Cardiac muscle cell (in vitro differentiated cells and primary cell): ENCODE measurements at regions not wholly inside any gene's neighbourhood (a gene's known extent, or its start where the extent isn't known, plus 50 kb on each side); places are given as distances from the start of the nearest gene placed in this dataset.

ENCODE experiments used
- DNase-seq, 2 donors: peaks; one replicate each; pipeline versions ENCODE4 v3.0.0 to v3.0.0-alpha.2; 2010 to 2017; ENCODE audit warnings: low read depth in 1 of 2, low spot score in 1 of 2
- H3K27ac ChIP-seq: fragments of 200-600 bp; sonication (generic); 2 replicates; pipeline ENCODE4 v1.5.1; 2016
- H3K27me3 ChIP-seq: fragments of 200-600 bp; sonication (generic); 2 replicates; pipeline ENCODE4 v1.6.0; 2016; ENCODE audit warnings: control low read depth
- H3K36me3 ChIP-seq: fragments of 200-600 bp; sonication (generic); 2 replicates; pipeline ENCODE4 v1.5.1; 2016; ENCODE audit warnings: control low read depth
- H3K4me1 ChIP-seq: fragments of 200-600 bp; sonication (generic); 2 replicates; pipeline ENCODE4 v1.8.1; 2017; ENCODE audit warnings: low read depth, mild to moderate bottlenecking, mixed run types
- H3K4me3 ChIP-seq: fragments of 200-600 bp; sonication (generic); 2 replicates; pipeline ENCODE4 v1.5.1; 2016; ENCODE audit warnings: mild to moderate bottlenecking
- H3K9me3 ChIP-seq: fragments of 200-600 bp; sonication (generic); 2 replicates; pipeline ENCODE4 v1.5.1; 2017; ENCODE audit warnings: low read depth, mild to moderate bottlenecking, control low read depth
- CTCF ChIP-seq: IDR thresholded peaks from 2 replicates; pipeline ENCODE4 v1.5.1; 2012; ENCODE audit warnings: low read depth, mild to moderate bottlenecking, low read length

GRCh38 chr11:15590132-15590531, 475.4 kb downstream of the INSC start:
- H3K27me3 ChIP-seq: no peaks in the 10 kb centered on the region
- no peak for TF ChIP-seq CTCF

GRCh38 chr11:15591112-15591537, 476.4 kb downstream of the INSC start:
- Histone ChIP-seq H3K9me3 (no peaks in the 10 kb centered on the region), H3K36me3 (no peaks in the 10 kb centered on the region), H3K4me1 (no peaks in the 10 kb centered on the region), H3K27ac (no peak overlapping the region), H3K4me3 (no peak overlapping the region), H3K27me3 (no peaks in the 10 kb centered on the region)
- no peak for TF ChIP-seq CTCF
- no peak for DNase-seq

More at GRCh38 chr11:15590132-15590531, 475.4 kb downstream of the INSC start:
- no peak for DNase-seq
- no peak overlapping the region for H3K27ac ChIP-seq
- H3K36me3 ChIP-seq: no peaks in the 10 kb centered on the region
- H3K9me3 ChIP-seq: no peaks in the 10 kb centered on the region
- H3K4me3 ChIP-seq: no peak overlapping the region
- H3K4me1 ChIP-seq: no peaks in the 10 kb centered on the region

- Histone ChIP-seq H3K27me3 (no peaks in the 10 kb centered on the region), H3K36me3 (no peaks in the 10 kb centered on the region), H3K4me3 (no peak overlapping the region), H3K9me3 (no peaks in the 10 kb centered on the region), H3K4me1 (no peaks in the 10 kb centered on the region), H3K27ac (no peak overlapping the region)
- no peak for DNase-seq
- no peak for TF ChIP-seq CTCF
These were observed 479.9 kb downstream of the INSC start for GRCh38 chr11:15594607-15595006.

- Histone ChIP-seq H3K9me3 (no peaks in the 10 kb centered on the region), H3K4me1 (no peaks in the 10 kb centered on the region), H3K36me3 (no peaks in the 10 kb centered on the region), H3K27ac (no peak overlapping the region), H3K4me3 (no peak overlapping the region), H3K27me3 (no peaks in the 10 kb centered on the region)
- TF ChIP-seq CTCF: no peak
- DNase-seq: no peak
These were observed 484.7 kb downstream of the INSC start for GRCh38 chr11:15599376-15599775.

GRCh38 chr11:15602047-15602446, 487.3 kb downstream of the INSC start:
- H3K27me3 ChIP-seq: no peaks in the 10 kb centered on the region
- no peaks in the 10 kb centered on the region for H3K36me3 ChIP-seq
- H3K4me3 ChIP-seq: no peak overlapping the region
- no peak for DNase-seq
- no peak overlapping the region for H3K27ac ChIP-seq
- TF ChIP-seq CTCF: no peak
- no peaks in the 10 kb centered on the region for H3K4me1 ChIP-seq
- H3K9me3 ChIP-seq: no peaks in the 10 kb centered on the region
